Stimulated activated CD4-positive, alpha-beta T cell treated with anti-CD3 and anti-CD28 coated beads, Interleukin-12 subunit alpha, Interleukin-12 subunit beta, amount 100 ng/mL, for 48 hours (primary cell): ENCODE measurements at regions not wholly inside any gene's neighbourhood (a gene's known extent, or its start where the extent isn't known, plus 50 kb on each side); places are given as distances from the start of the nearest gene placed in this dataset.

Source experiments
- DNase-seq, 3 donors: peaks; one replicate each; pipeline ENCODE4 v3.0.0-alpha.2; 2020; ENCODE audit warnings: low read depth in 2 of 3, low spot score in 1 of 3

GRCh38 chr3:174398761-174399160, 460.4 kb upstream of the NAALADL2 start:
- DNase-seq: no peak

GRCh38 chr3:174403831-174404230, 455.3 kb upstream of the NAALADL2 start:
- DNase-seq: no peak

GRCh38 chr3:174408310-174408709, 450.8 kb upstream of the NAALADL2 start:
- no peak for DNase-seq

GRCh38 chr3:174409086-174409743, 449.9 kb upstream of the NAALADL2 start:
- no peak for DNase-seq

- no peak for DNase-seq
Observed at GRCh38 chr3:174413062-174413912, 445.8 kb upstream of the NAALADL2 start.

GRCh38 chr3:174414902-174415301, 444.2 kb upstream of the NAALADL2 start:
- no peak for DNase-seq

- no peak for DNase-seq
Observed at GRCh38 chr3:174417573-174417972, 441.6 kb upstream of the NAALADL2 start.

- DNase-seq: no peak
Observed at GRCh38 chr3:174419216-174419615, 439.9 kb upstream of the NAALADL2 start.

GRCh38 chr3:174423936-174424335, 435.2 kb upstream of the NAALADL2 start:
- DNase-seq: no peak

- DNase-seq: no peak
Observed at GRCh38 chr3:174424656-174425055, 434.5 kb upstream of the NAALADL2 start.

GRCh38 chr3:174425422-174425821, 433.7 kb upstream of the NAALADL2 start:
- DNase-seq: no peak

GRCh38 chr3:174430986-174431385, 428.1 kb upstream of the NAALADL2 start:
- DNase-seq: no peak

- DNase-seq: no peak
Observed at GRCh38 chr3:174431717-174432116, 427.4 kb upstream of the NAALADL2 start.

- DNase-seq: no peak
Observed at GRCh38 chr3:174436367-174436766, 422.8 kb upstream of the NAALADL2 start.

- no peak for DNase-seq
Observed at GRCh38 chr3:174438501-174439145, 420.5 kb upstream of the NAALADL2 start.

- DNase-seq: no peak
Observed at GRCh38 chr3:174439331-174440252, 419.5 kb upstream of the NAALADL2 start.

- DNase-seq: no peak
Observed at GRCh38 chr3:174440253-174440701, 418.9 kb upstream of the NAALADL2 start.

GRCh38 chr3:174440741-174441587, 418.2 kb upstream of the NAALADL2 start:
- DNase-seq: peak; percentile 33 to 42 (median 38)

- no peak for DNase-seq
Observed at GRCh38 chr3:174441588-174442301, 417.4 kb upstream of the NAALADL2 start.
